HG03095 (cell line): ENCODE measurements at regions not wholly inside any gene's neighbourhood (a gene's known extent, or its start where the extent isn't known, plus 50 kb on each side); places are given as distances from the start of the nearest gene placed in this dataset.

ENCODE experiments used
- ATAC-seq: cut with Tn5 transposase; IDR thresholded peaks from one replicate; pipeline ENCODE4 v1.9.1; 2021; ENCODE audit warnings: moderate library complexity; ENCODE audit not compliant: unreplicated experiment

GRCh38 chrX:149275836-149276235 lies 229.3 kb downstream of the IDS start:
- ATAC-seq = no peak

GRCh38 chrX:149274516-149275105 lies 230.5 kb downstream of the IDS start:
- ATAC-seq = no peak

- no peak for ATAC-seq
Observed at GRCh38 chrX:149272690-149273463, 232.2 kb downstream of the IDS start.

- ATAC-seq = no peak
Observed at GRCh38 chrX:149267878-149268813, 237.0 kb downstream of the IDS start.

GRCh38 chrX:149262086-149262485 lies 243.0 kb downstream of the IDS start:
- no peak for ATAC-seq

GRCh38 chrX:149259241-149259640 lies 245.9 kb downstream of the IDS start:
- ATAC-seq = no peak

- ATAC-seq = no peak
Observed at GRCh38 chrX:149255860-149256259, 249.2 kb downstream of the IDS start.

GRCh38 chrX:149248073-149248625 lies 257.0 kb downstream of the IDS start:
- no peak for ATAC-seq

GRCh38 chrX:149230689-149231088 lies 274.4 kb downstream of the IDS start:
- no peak for ATAC-seq

- no peak for ATAC-seq
Observed at GRCh38 chrX:149223854-149224253, 281.3 kb downstream of the IDS start.

- no peak for ATAC-seq
Observed at GRCh38 chrX:149222040-149222439, 283.1 kb downstream of the IDS start.

- ATAC-seq = no peak
Observed at GRCh38 chrX:149221230-149221629, 283.9 kb downstream of the IDS start.

- no peak for ATAC-seq
Observed at GRCh38 chrX:149213264-149213663, 291.8 kb downstream of the IDS start.

GRCh38 chrX:149208307-149208706 lies 296.8 kb downstream of the IDS start:
- ATAC-seq = no peak

- ATAC-seq = no peak
Observed at GRCh38 chrX:149207518-149207917, 297.6 kb downstream of the IDS start.

- no peak for ATAC-seq
Observed at GRCh38 chrX:149205937-149206336, 299.2 kb downstream of the IDS start.

GRCh38 chrX:149205081-149205480 lies 300.0 kb downstream of the IDS start:
- no peak for ATAC-seq

GRCh38 chrX:149199734-149200133 lies 305.4 kb downstream of the IDS start:
- ATAC-seq = no peak

GRCh38 chrX:149198980-149199732 lies 305.9 kb downstream of the IDS start:
- ATAC-seq = peak; percentile 76

GRCh38 chrX:149185087-149185486 lies 320.0 kb downstream of the IDS start:
- ATAC-seq = no peak
